Activated naive CD8-positive, alpha-beta T cell treated with anti-CD3 and anti-CD28 coated beads for 36 hours (primary cell): ENCODE measurements at regions not wholly inside any gene's neighbourhood (a gene's known extent, or its start where the extent isn't known, plus 50 kb on each side); places are given as distances from the start of the nearest gene placed in this dataset.

Experiments
- DNase-seq: peaks from one replicate; pipeline ENCODE4 v3.0.0; 2021
- H3K27ac Mint-ChIP-seq: one replicate; pipeline ENCODE4 v1.8.0; 2022; ENCODE audit warnings: mild to moderate bottlenecking, moderate library complexity, mixed read lengths
- H3K27me3 Mint-ChIP-seq: one replicate; pipeline ENCODE4 v1.8.0; 2022; ENCODE audit warnings: mild to moderate bottlenecking, mixed read lengths
- H3K36me3 Mint-ChIP-seq: one replicate; pipeline ENCODE4 v1.8.0; 2021; ENCODE audit warnings: mild to moderate bottlenecking, mixed read lengths
- H3K4me1 Mint-ChIP-seq: one replicate; pipeline ENCODE4 v1.8.0; 2021; ENCODE audit warnings: mixed read lengths
- H3K4me3 Mint-ChIP-seq: one replicate; pipeline ENCODE4 v1.8.0; 2022; ENCODE audit warnings: mild to moderate bottlenecking, moderate library complexity, mixed read lengths
- H3K9me3 Mint-ChIP-seq: one replicate; pipeline ENCODE4 v1.8.0; 2022; ENCODE audit warnings: mixed read lengths

DNA sequence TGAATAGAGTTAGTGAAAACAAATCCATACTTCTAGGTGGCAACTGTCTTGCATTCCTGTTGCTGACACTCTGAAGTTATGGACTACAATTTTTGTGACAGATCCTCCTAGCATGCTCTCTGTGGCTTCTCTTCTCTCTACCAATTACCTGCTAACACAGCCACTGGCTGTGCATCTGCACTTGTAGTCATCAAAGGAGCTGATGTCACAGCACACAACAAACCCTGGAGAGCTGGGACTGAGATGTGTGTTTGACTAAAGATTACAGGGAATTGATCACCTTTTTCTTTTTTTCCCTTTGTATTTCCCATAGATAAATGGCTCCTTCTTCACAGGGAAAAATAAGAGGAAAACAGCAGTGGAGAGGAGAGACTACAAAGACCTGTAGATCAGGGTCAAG is 278.4 kb upstream of the CCDC54 start:
- H3K4me1 Mint-ChIP-seq, result no peaks in the 10 kb centered on the region
- peaks cover 3% of the 10 kb centered on the region for H3K27me3 Mint-ChIP-seq
- no peak overlapping the region for H3K4me3 Mint-ChIP-seq
- H3K27ac Mint-ChIP-seq, result no peak overlapping the region
- no peak for DNase-seq
- no peaks in the 10 kb centered on the region for H3K36me3 Mint-ChIP-seq
- no peaks in the 10 kb centered on the region for H3K9me3 Mint-ChIP-seq

DNA sequence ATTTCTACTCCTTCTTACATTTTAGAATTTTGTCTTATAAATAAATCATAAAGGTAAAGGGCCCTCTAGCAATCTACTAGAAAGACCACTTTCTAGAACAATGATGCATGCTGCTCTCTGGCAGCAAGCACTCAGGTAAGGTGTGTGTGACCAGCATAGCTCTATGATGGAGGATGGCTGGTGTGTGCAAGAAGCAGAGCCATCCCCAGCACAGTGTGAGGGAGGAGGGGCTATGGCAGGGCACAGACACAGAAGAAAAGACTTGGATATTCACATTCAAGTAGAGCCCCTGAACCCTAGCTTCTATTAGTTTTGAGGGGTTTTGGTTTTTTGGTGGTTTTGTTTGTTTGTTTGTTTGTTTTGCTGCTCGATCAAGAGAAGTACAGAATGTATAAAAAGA is 277.1 kb upstream of the CCDC54 start:
- no peaks in the 10 kb centered on the region for H3K27me3 Mint-ChIP-seq
- no peaks in the 10 kb centered on the region for H3K4me1 Mint-ChIP-seq
- no peak overlapping the region for H3K4me3 Mint-ChIP-seq
- no peaks in the 10 kb centered on the region for H3K9me3 Mint-ChIP-seq
- H3K36me3 Mint-ChIP-seq, result no peaks in the 10 kb centered on the region
- no peak overlapping the region for H3K27ac Mint-ChIP-seq
- no peak for DNase-seq

DNA sequence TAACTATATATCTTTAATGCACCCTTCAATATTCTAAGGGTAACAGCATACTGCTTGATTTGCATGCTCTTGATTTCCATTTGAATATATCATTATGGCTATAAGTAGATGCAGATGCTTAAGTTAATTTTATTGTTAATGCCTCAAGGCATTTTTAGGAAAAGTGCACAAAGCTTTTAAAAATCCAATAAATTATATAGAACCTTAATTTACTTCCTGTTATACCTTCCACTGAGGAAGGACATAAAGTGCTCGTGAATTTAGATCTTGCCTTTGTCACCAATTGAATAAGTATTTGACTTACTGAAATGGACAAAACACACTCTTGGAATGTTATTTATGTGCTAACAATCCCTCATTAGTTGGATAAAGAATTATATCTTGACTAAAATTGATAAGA is 276.7 kb upstream of the CCDC54 start:
- Mint-ChIP-seq H3K4me3 (no peak overlapping the region), H3K4me1 (no peaks in the 10 kb centered on the region), H3K27ac (no peak overlapping the region), H3K9me3 (no peaks in the 10 kb centered on the region), H3K36me3 (no peaks in the 10 kb centered on the region), H3K27me3 (no peaks in the 10 kb centered on the region)
- no peak for DNase-seq

DNA sequence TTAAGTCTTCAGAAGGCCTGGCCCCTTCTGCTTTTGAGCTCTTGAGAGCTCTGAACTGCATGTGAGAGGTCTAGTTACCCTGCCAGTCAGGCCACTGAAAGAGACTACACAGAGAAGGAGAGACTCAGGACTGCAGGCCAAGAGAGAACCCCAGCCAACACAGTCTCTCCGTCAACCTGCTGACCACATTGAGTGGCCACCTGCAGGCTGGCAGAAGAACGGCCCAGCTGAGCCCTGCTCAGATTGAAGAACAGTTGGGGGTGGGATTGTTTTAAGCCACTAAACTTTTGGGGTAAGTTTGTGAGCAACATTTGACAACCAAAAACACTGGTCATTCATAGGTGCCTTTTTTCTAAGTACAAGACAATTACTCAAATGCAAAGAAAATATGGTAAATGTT is 273.5 kb upstream of the CCDC54 start:
- DNase-seq, result no peak
- Mint-ChIP-seq H3K4me3 (no peak overlapping the region), H3K27me3 (no peaks in the 10 kb centered on the region), H3K36me3 (peaks cover 1% of the 10 kb centered on the region), H3K4me1 (no peaks in the 10 kb centered on the region), H3K27ac (no peak overlapping the region), H3K9me3 (peaks cover 1% of the 10 kb centered on the region)

DNA sequence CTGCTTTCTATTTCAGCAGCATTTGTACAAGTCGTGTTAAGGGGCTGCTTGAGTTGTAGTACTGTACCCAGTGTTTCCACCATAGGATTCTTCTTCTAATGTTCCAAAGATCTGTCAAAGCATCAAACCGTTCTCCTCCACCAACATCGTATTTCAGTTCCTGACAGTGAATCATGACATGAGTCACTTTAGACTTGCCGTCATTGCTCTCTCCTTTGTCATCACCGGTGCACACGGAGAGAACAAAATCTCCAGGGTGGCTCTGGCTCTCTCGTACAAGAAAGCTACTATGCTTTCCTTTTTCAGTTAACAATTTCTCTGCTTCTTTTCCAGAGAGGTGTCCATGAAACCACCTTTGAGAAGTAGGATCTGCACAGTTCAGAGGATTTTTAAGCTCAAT is 270.9 kb upstream of the CCDC54 start:
- Mint-ChIP-seq H3K36me3 (peaks cover 1% of the 10 kb centered on the region), H3K27ac (no peak overlapping the region), H3K4me1 (no peaks in the 10 kb centered on the region), H3K9me3 (peaks cover 1% of the 10 kb centered on the region), H3K27me3 (no peaks in the 10 kb centered on the region), H3K4me3 (no peak overlapping the region)
- DNase-seq, result no peak

DNA sequence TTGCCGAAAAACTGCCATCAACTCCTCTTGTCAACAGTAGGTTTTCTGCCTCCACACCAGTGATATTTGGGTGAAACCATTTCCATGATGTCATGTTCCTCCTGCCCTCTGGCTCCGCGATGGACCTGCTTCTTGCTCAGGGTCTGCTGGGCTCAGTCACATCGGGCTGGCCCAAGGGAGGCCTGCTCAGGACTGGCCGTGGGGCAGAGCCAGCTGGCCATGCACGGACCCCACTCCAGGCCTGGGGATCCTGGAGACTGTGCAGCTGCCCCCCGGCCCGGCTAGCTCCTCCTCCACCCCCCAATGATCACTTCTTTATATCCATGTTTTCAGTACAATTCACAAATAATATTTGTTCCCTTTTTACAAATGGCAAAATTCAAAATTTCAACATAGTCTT is 270.3 kb upstream of the CCDC54 start:
- DNase-seq, result no peak
- peaks cover 1% of the 10 kb centered on the region for H3K36me3 Mint-ChIP-seq
- H3K4me3 Mint-ChIP-seq, result no peak overlapping the region
- H3K9me3 Mint-ChIP-seq, result peaks cover 1% of the 10 kb centered on the region
- no peak overlapping the region for H3K27ac Mint-ChIP-seq
- no peaks in the 10 kb centered on the region for H3K4me1 Mint-ChIP-seq
- no peaks in the 10 kb centered on the region for H3K27me3 Mint-ChIP-seq

DNA sequence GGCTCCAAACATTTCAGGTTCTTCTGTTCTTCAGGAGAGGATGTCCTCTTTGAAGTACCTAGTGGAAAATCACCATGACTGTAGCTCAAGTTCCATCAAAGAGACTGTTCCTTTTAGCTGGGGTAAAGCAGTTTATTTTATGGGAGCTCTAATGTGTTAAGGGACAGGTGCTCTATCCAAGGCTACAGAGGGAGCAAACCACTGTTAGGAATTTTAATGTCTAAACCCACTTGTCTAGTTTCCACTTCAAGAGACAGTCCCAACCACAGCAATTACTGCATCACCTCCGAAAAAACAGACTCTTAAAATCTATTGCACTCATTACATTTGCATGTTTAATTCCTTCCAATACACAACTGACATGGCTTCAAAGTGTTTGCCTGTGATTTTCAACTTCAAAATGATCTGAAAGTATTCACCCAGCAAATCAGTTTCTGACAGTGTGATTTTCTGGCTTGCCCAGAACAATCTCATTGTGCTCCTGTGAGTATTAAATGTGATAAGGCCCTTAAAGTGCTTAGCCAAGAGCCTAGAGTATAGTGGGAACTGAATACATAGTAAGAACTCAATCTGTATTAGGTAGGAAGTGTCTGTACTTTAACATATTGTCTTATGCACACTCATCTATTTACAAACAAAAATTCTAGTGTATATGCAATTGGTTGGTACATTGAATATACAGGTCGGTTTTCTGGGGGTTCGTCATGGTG is 266.5 kb upstream of the CCDC54 start:
- H3K27me3 Mint-ChIP-seq, result no peaks in the 10 kb centered on the region
- H3K4me1 Mint-ChIP-seq, result no peaks in the 10 kb centered on the region
- no peak for DNase-seq
- no peak overlapping the region for H3K4me3 Mint-ChIP-seq
- H3K9me3 Mint-ChIP-seq, result peaks cover 1% of the 10 kb centered on the region
- peaks cover 1% of the 10 kb centered on the region for H3K36me3 Mint-ChIP-seq
- no peak overlapping the region for H3K27ac Mint-ChIP-seq

DNA sequence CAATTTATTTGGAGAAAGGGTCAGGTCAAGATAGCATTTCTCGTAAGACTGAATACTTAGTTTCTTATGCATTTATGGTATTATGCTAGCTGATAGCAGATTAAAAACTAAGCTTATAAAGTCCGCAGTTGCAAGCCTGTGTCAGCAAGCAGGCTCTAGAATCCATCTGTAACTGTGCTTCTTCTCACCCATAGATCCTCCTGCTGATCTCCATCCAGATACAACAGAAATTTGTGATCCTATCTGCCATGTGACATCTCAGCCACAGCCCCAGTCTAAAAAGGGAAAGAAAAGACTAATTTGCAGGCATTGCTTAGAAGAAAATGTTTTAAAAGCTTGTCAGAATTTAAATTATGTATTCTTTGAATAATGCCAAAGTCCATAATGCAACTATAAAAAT is 265.4 kb upstream of the CCDC54 start:
- peaks cover 3% of the 10 kb centered on the region for H3K27me3 Mint-ChIP-seq
- peaks cover 1% of the 10 kb centered on the region for H3K9me3 Mint-ChIP-seq
- H3K36me3 Mint-ChIP-seq, result peaks cover 1% of the 10 kb centered on the region
- H3K4me1 Mint-ChIP-seq, result no peaks in the 10 kb centered on the region
- no peak for DNase-seq
- H3K27ac Mint-ChIP-seq, result no peak overlapping the region
- H3K4me3 Mint-ChIP-seq, result no peak overlapping the region

DNA sequence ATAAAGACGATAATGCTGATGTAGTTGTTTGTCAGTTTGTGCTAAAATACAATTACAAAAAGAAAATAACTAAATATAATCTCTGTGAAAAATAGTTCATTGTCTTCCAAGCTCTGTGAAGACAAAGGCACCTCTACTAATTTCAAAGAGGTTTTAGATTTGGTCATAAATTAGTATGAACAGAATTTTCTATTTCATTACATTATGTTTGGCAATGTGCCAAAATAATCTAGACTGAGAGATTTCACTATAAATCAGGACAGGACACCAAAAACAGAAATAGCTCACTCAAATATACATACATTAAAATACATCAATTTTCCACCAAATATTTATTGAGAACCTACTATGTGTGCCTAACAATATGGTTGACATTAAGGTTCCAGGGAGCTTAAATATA is 264.9 kb upstream of the CCDC54 start:
- Mint-ChIP-seq H3K27ac (no peak overlapping the region), H3K4me3 (no peak overlapping the region), H3K4me1 (no peaks in the 10 kb centered on the region), H3K36me3 (no peaks in the 10 kb centered on the region), H3K27me3 (peaks cover 3% of the 10 kb centered on the region), H3K9me3 (no peaks in the 10 kb centered on the region)
- no peak for DNase-seq

DNA sequence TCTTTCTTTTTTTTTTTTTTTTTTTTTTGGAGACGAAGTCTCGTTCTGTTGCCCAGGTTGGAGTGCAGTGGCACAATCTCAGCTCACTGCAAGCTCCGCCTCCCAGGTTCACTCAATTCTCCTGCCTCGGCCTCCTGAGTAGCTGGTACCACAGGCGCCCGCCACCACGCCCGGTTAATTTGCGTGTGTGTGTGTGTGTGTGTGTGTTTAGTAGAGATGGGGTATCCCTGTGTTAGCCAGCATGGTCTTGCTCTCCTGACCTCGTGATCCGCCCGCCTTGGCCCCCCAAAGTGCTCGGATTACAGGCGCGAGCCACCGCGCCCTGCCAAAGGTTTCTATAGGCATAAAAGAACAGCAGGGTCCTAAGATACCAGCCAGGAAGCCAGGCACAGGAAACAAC is 261.0 kb upstream of the CCDC54 start:
- no peak overlapping the region for H3K27ac Mint-ChIP-seq
- peaks cover 3% of the 10 kb centered on the region for H3K27me3 Mint-ChIP-seq
- no peak overlapping the region for H3K4me3 Mint-ChIP-seq
- no peak for DNase-seq
- no peaks in the 10 kb centered on the region for H3K9me3 Mint-ChIP-seq
- H3K36me3 Mint-ChIP-seq, result no peaks in the 10 kb centered on the region
- H3K4me1 Mint-ChIP-seq, result no peaks in the 10 kb centered on the region

DNA sequence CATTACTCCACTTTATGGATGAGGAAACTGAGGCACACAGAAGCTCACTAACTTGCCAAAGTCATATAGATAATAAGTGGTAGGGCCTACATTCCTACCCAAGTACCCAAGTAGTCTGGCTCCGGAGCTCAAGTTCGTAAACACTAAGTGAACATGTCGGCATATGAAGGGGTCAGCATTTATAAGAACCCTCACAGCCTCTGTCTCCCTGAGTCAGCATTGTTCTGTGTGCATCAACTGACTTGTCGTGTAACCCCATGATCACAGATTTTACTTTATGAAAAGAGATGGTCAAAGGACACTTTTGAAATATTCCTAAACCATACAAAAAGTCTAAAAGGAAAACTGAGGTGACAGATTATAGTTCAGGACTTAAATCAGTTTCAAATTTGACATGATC is 260.1 kb upstream of the CCDC54 start:
- peaks cover 3% of the 10 kb centered on the region for H3K27me3 Mint-ChIP-seq
- no peaks in the 10 kb centered on the region for H3K36me3 Mint-ChIP-seq
- no peaks in the 10 kb centered on the region for H3K9me3 Mint-ChIP-seq
- H3K4me1 Mint-ChIP-seq, result no peaks in the 10 kb centered on the region
- no peak overlapping the region for H3K4me3 Mint-ChIP-seq
- no peak for DNase-seq
- H3K27ac Mint-ChIP-seq, result no peak overlapping the region

DNA sequence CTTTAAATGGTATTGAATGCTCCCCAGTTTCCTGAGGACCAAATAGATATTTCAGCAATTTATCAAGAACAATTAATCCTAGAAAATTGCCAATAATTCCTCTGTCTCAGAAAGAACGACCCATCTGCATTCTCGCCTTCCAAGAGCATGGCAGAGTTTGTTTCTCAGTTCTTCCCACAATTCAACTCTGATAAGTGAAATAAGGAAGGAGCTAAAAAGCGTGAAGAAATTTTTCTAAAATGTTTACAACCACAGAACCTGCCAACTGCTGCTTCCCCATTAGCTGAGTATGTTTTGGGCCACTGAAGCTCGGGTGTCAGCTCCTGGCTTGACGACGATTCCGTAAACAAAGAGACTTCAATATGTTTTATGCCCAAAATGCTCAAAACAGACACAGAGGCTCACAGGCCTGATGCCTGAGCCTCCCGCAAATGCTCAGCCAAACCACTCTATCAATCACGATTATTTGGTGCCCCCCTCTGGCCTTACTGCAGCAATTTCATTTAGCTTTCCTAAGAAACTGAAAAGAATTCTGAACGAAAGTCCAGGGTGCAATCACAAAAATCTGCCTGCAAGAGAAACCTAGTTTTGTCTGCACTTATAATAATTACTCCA is 259.2 kb upstream of the CCDC54 start:
- Mint-ChIP-seq H3K4me3 (no peak overlapping the region), H3K36me3 (no peaks in the 10 kb centered on the region), H3K27me3 (peaks cover 3% of the 10 kb centered on the region), H3K27ac (no peak overlapping the region), H3K4me1 (no peaks in the 10 kb centered on the region), H3K9me3 (no peaks in the 10 kb centered on the region)
- DNase-seq, result peak; percentile 2

DNA sequence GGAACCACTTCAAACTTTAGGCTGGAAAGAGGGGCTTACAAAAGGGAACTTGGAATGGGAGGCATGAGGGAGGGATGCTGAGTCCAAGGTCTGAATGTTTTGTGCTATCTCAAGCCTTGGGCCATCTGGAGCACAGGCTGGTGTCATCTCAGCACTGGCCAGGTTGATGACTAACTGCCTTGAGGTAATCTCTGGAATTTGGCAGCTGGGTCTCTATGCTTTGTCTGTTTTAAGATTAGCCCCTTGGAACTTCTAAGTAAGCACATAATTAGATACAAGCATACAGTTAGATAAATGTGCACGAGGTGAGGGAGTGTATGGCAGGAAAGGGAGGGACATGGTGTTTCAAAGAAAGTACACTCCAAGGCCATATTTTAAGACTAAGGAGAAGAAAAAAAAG is 252.4 kb upstream of the CCDC54 start:
- H3K4me1 Mint-ChIP-seq, result no peaks in the 10 kb centered on the region
- H3K9me3 Mint-ChIP-seq, result no peaks in the 10 kb centered on the region
- no peaks in the 10 kb centered on the region for H3K36me3 Mint-ChIP-seq
- DNase-seq, result no peak
- H3K27me3 Mint-ChIP-seq, result no peaks in the 10 kb centered on the region
- no peak overlapping the region for H3K4me3 Mint-ChIP-seq
- no peak overlapping the region for H3K27ac Mint-ChIP-seq

DNA sequence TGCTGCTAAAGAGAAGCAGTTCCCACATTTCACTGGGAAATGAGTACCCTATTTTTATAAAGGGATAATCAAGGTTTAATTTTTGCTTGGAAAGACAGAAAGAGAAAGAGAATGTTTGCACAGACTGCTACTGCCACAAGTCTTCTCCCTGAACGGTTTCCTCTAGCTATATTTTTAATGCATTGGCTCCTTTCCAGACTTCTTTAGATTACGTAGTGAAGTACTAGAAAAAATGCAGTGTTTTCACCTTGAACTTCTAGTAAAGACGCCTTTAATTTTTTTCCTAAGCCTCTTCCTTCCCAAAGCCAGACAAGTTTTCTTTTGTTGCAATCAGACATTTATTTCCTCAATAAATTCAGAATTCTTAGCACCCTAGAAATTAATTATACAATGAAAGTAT is 248.3 kb upstream of the CCDC54 start:
- Mint-ChIP-seq H3K27ac (no peak overlapping the region), H3K9me3 (no peaks in the 10 kb centered on the region), H3K4me3 (no peak overlapping the region), H3K27me3 (no peaks in the 10 kb centered on the region), H3K4me1 (no peaks in the 10 kb centered on the region), H3K36me3 (no peaks in the 10 kb centered on the region)
- DNase-seq, result no peak

DNA sequence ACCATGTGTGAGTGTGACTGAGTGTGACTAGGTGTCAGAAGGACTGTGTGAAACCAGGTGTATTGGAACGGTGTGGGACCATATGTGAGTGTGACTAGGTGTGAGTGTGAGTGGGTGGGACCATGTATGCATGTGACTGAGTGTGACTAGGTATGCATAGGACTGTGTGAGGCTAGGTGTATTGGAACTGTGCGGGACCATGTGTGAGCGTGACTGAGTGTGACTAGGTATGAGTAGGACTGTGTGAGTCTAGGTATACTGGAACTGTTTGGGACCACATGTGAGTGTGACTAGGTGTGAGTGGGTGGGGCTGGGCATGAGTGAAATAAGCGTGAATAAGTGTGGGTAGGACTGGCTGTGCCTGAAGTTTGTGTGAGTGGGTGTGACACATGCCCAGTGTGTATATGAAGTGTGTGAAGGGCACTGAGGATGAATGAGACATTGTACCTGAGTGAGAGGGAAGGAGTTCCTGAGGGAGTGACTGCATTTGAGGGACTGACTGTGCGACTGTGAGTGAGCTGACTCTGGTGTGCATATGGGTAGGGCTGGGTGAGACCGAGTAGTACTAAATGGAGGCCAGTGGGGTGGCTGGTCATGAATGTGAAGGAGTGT is 247.0 kb upstream of the CCDC54 start:
- H3K36me3 Mint-ChIP-seq, result no peaks in the 10 kb centered on the region

DNA sequence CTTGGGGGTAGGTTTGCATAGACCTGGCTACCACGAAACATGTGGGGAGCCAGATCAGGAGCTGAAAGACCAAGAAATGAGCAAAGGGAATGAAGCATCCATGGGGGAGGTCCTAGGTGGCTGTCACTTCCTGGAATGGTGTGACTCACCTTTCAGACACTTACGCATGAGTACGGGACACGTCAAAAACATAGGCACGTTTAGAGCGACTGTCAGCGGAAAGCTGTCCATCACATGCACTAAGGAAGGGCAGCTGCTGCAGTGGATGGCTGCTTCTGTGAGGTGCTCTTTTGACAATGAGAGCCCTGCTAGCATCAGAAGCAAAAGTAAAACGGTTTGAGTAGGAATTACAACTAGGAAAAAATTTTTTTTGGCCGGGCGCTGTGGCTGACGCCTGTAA is 244.6 kb upstream of the CCDC54 start:
- DNase-seq, result no peak
- H3K9me3 Mint-ChIP-seq, result no peaks in the 10 kb centered on the region
- H3K4me3 Mint-ChIP-seq, result no peak overlapping the region
- no peaks in the 10 kb centered on the region for H3K36me3 Mint-ChIP-seq
- no peak overlapping the region for H3K27ac Mint-ChIP-seq
- no peaks in the 10 kb centered on the region for H3K27me3 Mint-ChIP-seq
- H3K4me1 Mint-ChIP-seq, result no peaks in the 10 kb centered on the region

More for the DNA sequence above, 247.0 kb upstream of the CCDC54 start:
- Mint-ChIP-seq H3K27me3 (no peaks in the 10 kb centered on the region), H3K4me3 (no peak overlapping the region), H3K9me3 (no peaks in the 10 kb centered on the region), H3K27ac (no peak overlapping the region), H3K4me1 (no peaks in the 10 kb centered on the region)
- no peak for DNase-seq
